Type B pancreatic cell (in vitro differentiated cells): ENCODE measurements at regions not wholly inside any gene's neighbourhood (a gene's known extent, or its start where the extent isn't known, plus 50 kb on each side); places are given as distances from the start of the nearest gene placed in this dataset.

ENCODE experiments used
- DNase-seq: peaks from one replicate; pipeline ENCODE4 v3.0.0; 2021; ENCODE audit warnings: mixed read lengths; ENCODE audit not compliant: unreplicated experiment; ENCODE audit errors: extremely low spot score
- H3K27ac Mint-ChIP-seq: 2 replicates; pipeline ENCODE4 v1.8.0; 2021; ENCODE audit warnings: mild to moderate bottlenecking, mixed read lengths
- H3K27me3 Mint-ChIP-seq: 2 replicates; pipeline ENCODE4 v1.8.0; 2021; ENCODE audit warnings: mixed read lengths
- H3K36me3 Mint-ChIP-seq: 2 replicates; pipeline ENCODE4 v1.8.0; 2021; ENCODE audit warnings: mixed read lengths
- H3K4me1 Mint-ChIP-seq: one replicate; pipeline ENCODE4 v1.8.0; 2021; ENCODE audit warnings: mixed read lengths; ENCODE audit not compliant: unreplicated experiment
- H3K4me3 Mint-ChIP-seq: 2 replicates; pipeline ENCODE4 v1.8.0; 2021; ENCODE audit warnings: mild to moderate bottlenecking, mixed read lengths
- H3K9me3 Mint-ChIP-seq: 2 replicates; pipeline ENCODE4 v1.8.0; 2021; ENCODE audit warnings: mixed read lengths
- CTCF ChIP-seq: fragments of 200-600 bp; sonication (generic); conservative IDR thresholded peaks from 2 replicates; pipeline ENCODE4 v1.5.0; 2021; ENCODE audit warnings: antibody characterized with exemption, mild to moderate bottlenecking

GRCh38 chr17:13973960-13974651 is 95.2 kb upstream of the COX10 start:
- H3K4me3 Mint-ChIP-seq: no peak overlapping the region
- peaks cover 3% of the 10 kb centered on the region for H3K4me1 Mint-ChIP-seq
- peaks cover 7% of the 10 kb centered on the region for H3K9me3 Mint-ChIP-seq

GRCh38 chr17:13977837-13978236 is 91.5 kb upstream of the COX10 start:
- Mint-ChIP-seq H3K9me3 (peaks cover 7% of the 10 kb centered on the region), H3K27me3 (no peaks in the 10 kb centered on the region)

More at GRCh38 chr17:13973960-13974651, 95.2 kb upstream of the COX10 start:
- no peak overlapping the region for H3K27ac Mint-ChIP-seq
- H3K36me3 Mint-ChIP-seq: peaks cover 3% of the 10 kb centered on the region
- H3K27me3 Mint-ChIP-seq: peaks cover 6% of the 10 kb centered on the region
- no peak for DNase-seq
- TF ChIP-seq CTCF: no peak

GRCh38 chr17:13978478-13978877 is 90.8 kb upstream of the COX10 start:
- Mint-ChIP-seq H3K4me3 (no peak overlapping the region), H3K27ac (no peak overlapping the region), H3K27me3 (no peaks in the 10 kb centered on the region), H3K9me3 (peaks cover 7% of the 10 kb centered on the region), H3K4me1 (peaks cover 10% of the 10 kb centered on the region), H3K36me3 (peaks cover 4% of the 10 kb centered on the region)
- no peak for TF ChIP-seq CTCF
- DNase-seq: no peak

More at GRCh38 chr17:13977837-13978236, 91.5 kb upstream of the COX10 start:
- no peak overlapping the region for H3K27ac Mint-ChIP-seq
- no peak for DNase-seq
- peaks cover 10% of the 10 kb centered on the region for H3K4me1 Mint-ChIP-seq
- no peak overlapping the region for H3K4me3 Mint-ChIP-seq
- TF ChIP-seq CTCF: no peak
- H3K36me3 Mint-ChIP-seq: peaks cover 4% of the 10 kb centered on the region

GRCh38 chr17:13981881-13982280 is 87.4 kb upstream of the COX10 start:
- no peak overlapping the region for H3K4me3 Mint-ChIP-seq
- peaks cover 4% of the 10 kb centered on the region for H3K36me3 Mint-ChIP-seq
- no peak for TF ChIP-seq CTCF
- no peaks in the 10 kb centered on the region for H3K27me3 Mint-ChIP-seq
- DNase-seq: no peak
- peaks cover 12% of the 10 kb centered on the region for H3K9me3 Mint-ChIP-seq
- no peak overlapping the region for H3K27ac Mint-ChIP-seq
- H3K4me1 Mint-ChIP-seq: peaks cover 26% of the 10 kb centered on the region

- no peak for DNase-seq
- H3K4me1 Mint-ChIP-seq: peaks cover 36% of the 10 kb centered on the region
- no peak for TF ChIP-seq CTCF
- H3K27me3 Mint-ChIP-seq: no peaks in the 10 kb centered on the region
- H3K27ac Mint-ChIP-seq: no peak overlapping the region
- no peaks in the 10 kb centered on the region for H3K36me3 Mint-ChIP-seq
- peaks cover 13% of the 10 kb centered on the region for H3K9me3 Mint-ChIP-seq
- no peak overlapping the region for H3K4me3 Mint-ChIP-seq
These were observed 84.3 kb upstream of the COX10 start for GRCh38 chr17:13984956-13985355.
